Neural cell (in vitro differentiated cells): ENCODE measurements at regions not wholly inside any gene's neighbourhood (a gene's known extent, or its start where the extent isn't known, plus 50 kb on each side); places are given as distances from the start of the nearest gene placed in this dataset.

ENCODE experiments used
- CTCF ChIP-seq: fragments of 450-650 bp; IDR thresholded peaks from 2 replicates; pipeline ENCODE4 v1.5.1; 2014; ENCODE audit warnings: antibody characterized with exemption, mild to moderate bottlenecking, moderate library complexity; ENCODE audit not compliant: poor library complexity, severe bottlenecking
- EP300 ChIP-seq: fragments of 450-650 bp; conservative IDR thresholded peaks from 2 replicates; pipeline ENCODE4 v1.6.1; 2014; ENCODE audit warnings: antibody characterized with exemption, mild to moderate bottlenecking, moderate library complexity; ENCODE audit not compliant: poor library complexity, severe bottlenecking
- EZH2 ChIP-seq: fragments of 200-600, 300-800 bp; shearing (Covaris generic), sonication (generic); IDR thresholded peaks from 2 replicates; pipeline ENCODE4 v1.6.1; 2014; ENCODE audit warnings: antibody characterized with exemption, low read length, borderline replicate concordance, mild to moderate bottlenecking; ENCODE audit not compliant: insufficient read depth, poor library complexity, severe bottlenecking

- no peak for TF ChIP-seq CTCF
- TF ChIP-seq EZH2, result no peak
- TF ChIP-seq EP300, result no peak
Measured at GRCh38 chr2:143907801-143908200, 612.1 kb downstream of the ZEB2 start.
